ENCODE measurements at regions not wholly inside any gene's neighbourhood (a gene's known extent, or its start where the extent isn't known, plus 50 kb on each side); places are given as distances from the start of the nearest gene placed in this dataset.

DNA sequence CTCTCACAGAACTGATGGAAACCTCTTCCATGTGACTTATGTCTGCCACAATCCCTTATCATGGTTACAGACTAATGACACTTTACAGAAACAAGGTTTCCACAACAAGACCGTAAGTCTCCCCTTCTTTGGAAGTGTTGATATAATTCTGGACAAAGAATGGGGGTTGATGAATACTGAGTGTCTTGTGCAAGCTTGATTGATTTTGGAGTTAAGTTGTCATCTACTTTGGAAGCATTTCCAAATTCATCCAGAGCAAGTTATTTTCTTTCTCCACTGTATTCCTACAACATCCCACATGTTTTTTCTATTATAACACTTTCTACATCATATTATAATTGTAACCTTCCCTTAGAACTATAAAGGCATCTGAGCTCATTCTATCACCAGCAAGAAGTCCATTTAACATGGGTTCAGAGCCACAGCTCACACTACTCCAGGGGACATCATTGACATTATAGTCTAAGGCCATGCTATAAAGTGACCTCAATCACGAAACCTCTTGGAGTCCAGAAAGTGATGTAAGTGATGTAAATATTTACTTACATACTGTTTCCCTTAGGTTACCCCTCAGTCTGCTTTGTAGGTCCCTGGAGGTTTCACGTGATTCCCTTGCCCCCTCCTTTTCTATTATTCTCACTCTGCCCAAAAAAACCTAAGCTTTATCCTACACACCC is 125.7 kb upstream of the PBX1 start:
- POLR2A ChIA-PET (ENCODE audit: partially characterized antibody): no interaction called here
- no peak overlapping the region for H3K4me3 Mint-ChIP-seq
- no peak for DNase-seq

GRCh38 chr1:164433818-164434170 is 125.2 kb upstream of the PBX1 start:
- H3K36me3 ChIP-seq (ENCODE audit: insufficient read depth, low read length): no peaks in the 10 kb centered on the region
- no peak overlapping the region for H3K27ac Mint-ChIP-seq
- H3K27ac ChIP-seq (ENCODE audit: low read depth, low read length): no peak overlapping the region
- no peak overlapping the region for H3K4me3 ChIP-seq (ENCODE audit: low read length in 2 of 2)
- intact Hi-C loops (cut with micrococcal nuclease): no loop called here
- DNase-seq: no peak
- ChIA-PET CTCF (ENCODE audit: partially characterized antibody) (no interaction called here), POLR2A (ENCODE audit: partially characterized antibody) (no interaction called here)
- no peaks in the 10 kb centered on the region for H3K27me3 Mint-ChIP-seq
- H3K27me3 ChIP-seq (ENCODE audit: insufficient read depth, low read length): no peaks in the 10 kb centered on the region
- no peaks in the 10 kb centered on the region for H3K4me1 Mint-ChIP-seq
- H3K9me3 Mint-ChIP-seq: peaks cover 0 to 9% (median under 1%) of the 10 kb centered on the region in 8 donors
- H3K9me3 ChIP-seq (ENCODE audit: control insufficient read depth in 1 of 2, low read length in 2 of 2): no peaks in the 10 kb centered on the region
- no peaks in the 10 kb centered on the region for H3K4me1 ChIP-seq (ENCODE audit: insufficient read depth, low read length)
- no peak overlapping the region for H3K4me3 Mint-ChIP-seq
- H3K36me3 Mint-ChIP-seq: no peaks in the 10 kb centered on the region

More for the DNA sequence above, 125.7 kb upstream of the PBX1 start:
- Mint-ChIP-seq H3K4me1 (no peaks in the 10 kb centered on the region), H3K27me3 (no peaks in the 10 kb centered on the region), H3K9me3 (peaks cover 0 to 11% (median under 1%) of the 10 kb centered on the region in 8 donors), H3K27ac (no peak overlapping the region), H3K36me3 (no peaks in the 10 kb centered on the region)
- intact Hi-C loops (cut with micrococcal nuclease): no loop called here
- Histone ChIP-seq H3K27ac (ENCODE audit: low read depth, low read length) (no peak overlapping the region), H3K4me1 (ENCODE audit: insufficient read depth, low read length) (no peaks in the 10 kb centered on the region), H3K36me3 (ENCODE audit: insufficient read depth, low read length) (no peaks in the 10 kb centered on the region), H3K4me3 (ENCODE audit: low read length in 2 of 2) (no peak overlapping the region), H3K27me3 (ENCODE audit: insufficient read depth, low read length) (no peaks in the 10 kb centered on the region), H3K9me3 (ENCODE audit: control insufficient read depth in 1 of 2, low read length in 2 of 2) (no peaks in the 10 kb centered on the region)
- CTCF ChIA-PET (ENCODE audit: partially characterized antibody): no interaction called here

DNA sequence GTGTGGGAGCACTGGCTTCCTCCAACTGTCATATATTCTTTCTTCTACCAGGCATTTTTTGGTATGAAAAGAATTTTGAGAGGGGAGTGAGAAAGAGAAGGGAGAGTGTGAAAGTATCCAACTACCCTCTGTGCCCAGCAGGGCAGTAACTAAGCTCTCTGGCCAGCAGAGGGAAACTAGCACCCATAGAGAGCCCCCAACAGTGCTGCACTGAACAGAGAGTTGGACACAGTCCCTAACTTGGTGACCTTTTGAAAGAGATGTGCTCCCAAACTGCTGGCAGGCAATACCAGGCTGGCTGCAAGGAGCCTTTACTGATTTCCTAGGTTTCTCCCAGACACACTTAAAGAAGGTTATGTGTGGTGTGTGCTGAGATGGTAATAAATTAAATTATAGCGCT is 118.8 kb upstream of the PBX1 start:
- H3K36me3 ChIP-seq (ENCODE audit: insufficient read depth, low read length): no peaks in the 10 kb centered on the region
- intact Hi-C loops (cut with micrococcal nuclease): no loop called here
- Mint-ChIP-seq H3K36me3 (no peaks in the 10 kb centered on the region), H3K27ac (no peak overlapping the region), H3K27me3 (no peaks in the 10 kb centered on the region), H3K9me3 (peaks cover 0 to 5% (median 2%) of the 10 kb centered on the region in 8 donors), H3K4me1 (no peaks in the 10 kb centered on the region), H3K4me3 (no peak overlapping the region)
- H3K4me1 ChIP-seq (ENCODE audit: insufficient read depth, low read length): no peaks in the 10 kb centered on the region
- H3K4me3 ChIP-seq (ENCODE audit: low read length in 2 of 2): no peak overlapping the region
- H3K27me3 ChIP-seq (ENCODE audit: insufficient read depth, low read length): no peaks in the 10 kb centered on the region
- DNase-seq: no peak
- ChIA-PET CTCF (ENCODE audit: partially characterized antibody) (no interaction called here), POLR2A (ENCODE audit: partially characterized antibody) (no interaction called here)
- H3K27ac ChIP-seq (ENCODE audit: low read depth, low read length): no peak overlapping the region
- H3K9me3 ChIP-seq (ENCODE audit: control insufficient read depth in 1 of 2, low read length in 2 of 2): no peaks in the 10 kb centered on the region

DNA sequence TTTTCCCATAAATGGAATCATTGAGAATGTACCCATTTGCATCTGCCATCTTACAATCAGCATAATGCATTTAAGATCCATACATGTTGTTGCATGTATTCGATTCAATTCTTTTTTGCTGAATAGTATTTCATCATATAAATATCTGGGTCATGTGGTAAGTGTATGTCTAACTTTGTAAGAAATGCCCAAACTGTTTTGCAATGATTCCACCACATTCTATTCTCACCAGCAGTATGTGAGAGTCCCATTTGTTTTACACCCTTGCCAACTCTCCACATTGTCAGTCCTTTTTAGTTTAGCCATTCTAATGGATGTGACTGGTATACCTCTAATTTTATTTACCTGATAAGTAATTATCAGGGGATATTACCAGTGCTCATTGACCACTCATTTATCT is 115.8 kb upstream of the PBX1 start:
- no peak overlapping the region for H3K4me3 Mint-ChIP-seq
- H3K27ac ChIP-seq (ENCODE audit: low read depth, low read length): no peak overlapping the region
- no peaks in the 10 kb centered on the region for H3K27me3 Mint-ChIP-seq
- CTCF ChIA-PET (ENCODE audit: partially characterized antibody): no interaction called here
- no peaks in the 10 kb centered on the region for H3K36me3 Mint-ChIP-seq
- H3K36me3 ChIP-seq (ENCODE audit: insufficient read depth, low read length): no peaks in the 10 kb centered on the region
- peaks cover 0 to 8% (median 6%) of the 10 kb centered on the region in 8 donors for H3K9me3 Mint-ChIP-seq
- no peaks in the 10 kb centered on the region for H3K27me3 ChIP-seq (ENCODE audit: insufficient read depth, low read length)
- POLR2A ChIA-PET (ENCODE audit: partially characterized antibody): no interaction called here
- no peak overlapping the region for H3K27ac Mint-ChIP-seq
- no peaks in the 10 kb centered on the region for H3K4me1 Mint-ChIP-seq
- no peaks in the 10 kb centered on the region for H3K4me1 ChIP-seq (ENCODE audit: insufficient read depth, low read length)
- no peak overlapping the region for H3K4me3 ChIP-seq (ENCODE audit: low read length in 2 of 2)
- no peaks in the 10 kb centered on the region for H3K9me3 ChIP-seq (ENCODE audit: control insufficient read depth in 1 of 2, low read length in 2 of 2)
- no peak for DNase-seq
- intact Hi-C loops (cut with micrococcal nuclease): no loop called here

- ChIA-PET POLR2A (ENCODE audit: partially characterized antibody) (no interaction called here), CTCF (ENCODE audit: partially characterized antibody) (no interaction called here)
- Histone ChIP-seq H3K4me1 (ENCODE audit: insufficient read depth, low read length) (no peaks in the 10 kb centered on the region), H3K36me3 (ENCODE audit: insufficient read depth, low read length) (no peaks in the 10 kb centered on the region), H3K9me3 (ENCODE audit: control insufficient read depth in 1 of 2, low read length in 2 of 2) (no peaks in the 10 kb centered on the region), H3K27me3 (ENCODE audit: insufficient read depth, low read length) (no peaks in the 10 kb centered on the region), H3K4me3 (ENCODE audit: low read length in 2 of 2) (no peak overlapping the region), H3K27ac (ENCODE audit: low read depth, low read length) (no peak overlapping the region)
- Mint-ChIP-seq H3K4me3 (no peak overlapping the region), H3K36me3 (no peaks in the 10 kb centered on the region), H3K4me1 (no peaks in the 10 kb centered on the region), H3K27ac (no peak overlapping the region), H3K27me3 (no peaks in the 10 kb centered on the region), H3K9me3 (peaks cover under 1 to 8% (median 6%) of the 10 kb centered on the region in 8 donors)
- no peak for DNase-seq
- intact Hi-C loops (cut with micrococcal nuclease): no loop called here
Measured at GRCh38 chr1:164443836-164444235, 115.1 kb upstream of the PBX1 start.

DNA sequence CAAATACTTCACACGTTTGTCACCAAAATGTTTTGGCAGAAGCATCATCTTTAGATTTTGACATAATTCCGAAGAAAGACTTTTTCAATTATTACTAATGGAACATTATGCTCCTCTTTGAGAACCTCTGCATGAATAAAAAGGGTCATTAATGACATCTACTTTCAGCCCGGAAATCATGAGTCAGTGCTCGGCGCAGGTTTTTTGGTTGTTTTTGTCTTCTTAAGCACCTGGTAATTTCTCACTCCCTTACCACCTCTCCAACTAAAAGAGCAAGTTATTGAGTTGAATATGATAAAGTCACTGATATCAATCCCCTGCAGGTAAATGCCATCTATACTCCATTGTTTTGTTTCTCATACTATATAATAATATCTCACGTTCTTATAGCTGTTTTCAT is 113.0 kb upstream of the PBX1 start:
- H3K27me3 ChIP-seq (ENCODE audit: insufficient read depth, low read length): no peaks in the 10 kb centered on the region
- DNase-seq: no peak
- ChIA-PET CTCF (ENCODE audit: partially characterized antibody) (no interaction called here), POLR2A (ENCODE audit: partially characterized antibody) (no interaction called here)
- Mint-ChIP-seq H3K9me3 (peaks cover 0 to 8% (median 6%) of the 10 kb centered on the region in 8 donors), H3K27ac (no peak overlapping the region), H3K4me1 (no peaks in the 10 kb centered on the region), H3K36me3 (no peaks in the 10 kb centered on the region), H3K4me3 (no peak overlapping the region), H3K27me3 (no peaks in the 10 kb centered on the region)
- no peaks in the 10 kb centered on the region for H3K4me1 ChIP-seq (ENCODE audit: insufficient read depth, low read length)
- no peak overlapping the region for H3K4me3 ChIP-seq (ENCODE audit: low read length in 2 of 2)
- H3K27ac ChIP-seq (ENCODE audit: low read depth, low read length): no peak overlapping the region
- intact Hi-C loops (cut with micrococcal nuclease): no loop called here
- H3K9me3 ChIP-seq (ENCODE audit: control insufficient read depth in 1 of 2, low read length in 2 of 2): no peaks in the 10 kb centered on the region
- H3K36me3 ChIP-seq (ENCODE audit: insufficient read depth, low read length): no peaks in the 10 kb centered on the region

DNA sequence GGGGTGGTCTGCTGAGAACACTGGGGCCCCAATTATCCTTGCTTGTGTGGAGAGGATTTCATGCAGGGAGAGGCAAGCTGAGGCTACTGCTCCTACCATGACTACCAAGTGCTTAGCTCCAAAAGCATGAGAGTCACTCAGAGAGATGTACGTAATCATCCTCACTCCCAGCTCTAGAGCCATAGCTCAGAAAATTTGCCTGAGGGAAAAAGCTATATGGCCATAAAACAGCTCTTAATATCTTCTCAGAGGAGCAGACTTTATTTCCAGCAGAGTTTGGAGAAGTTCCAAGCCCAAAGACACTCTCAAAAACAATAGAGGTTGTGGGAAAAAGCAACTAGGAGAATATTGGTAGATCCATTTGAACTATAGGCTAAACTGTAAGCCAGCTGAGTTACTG is 106.4 kb upstream of the PBX1 start:
- H3K27ac Mint-ChIP-seq: no peak overlapping the region
- H3K27me3 Mint-ChIP-seq: peaks cover 0 to 1% of the 10 kb centered on the region in 2 donors
- H3K27me3 ChIP-seq (ENCODE audit: insufficient read depth, low read length): no peaks in the 10 kb centered on the region
- H3K9me3 ChIP-seq (ENCODE audit: control insufficient read depth in 1 of 2, low read length in 2 of 2): no peaks in the 10 kb centered on the region
- H3K4me1 Mint-ChIP-seq: no peaks in the 10 kb centered on the region
- ChIA-PET POLR2A (ENCODE audit: partially characterized antibody) (no interaction called here), CTCF (ENCODE audit: partially characterized antibody) (no interaction called here)
- H3K4me3 Mint-ChIP-seq: no peak overlapping the region
- H3K27ac ChIP-seq (ENCODE audit: low read depth, low read length): no peak overlapping the region
- no peaks in the 10 kb centered on the region for H3K4me1 ChIP-seq (ENCODE audit: insufficient read depth, low read length)
- no peaks in the 10 kb centered on the region for H3K36me3 ChIP-seq (ENCODE audit: insufficient read depth, low read length)
- no peak for DNase-seq
- no peaks in the 10 kb centered on the region for H3K36me3 Mint-ChIP-seq
- peaks cover 0 to 19% (median 11%) of the 10 kb centered on the region in 8 donors for H3K9me3 Mint-ChIP-seq
- intact Hi-C loops (cut with micrococcal nuclease): no loop called here
- no peak overlapping the region for H3K4me3 ChIP-seq (ENCODE audit: low read length in 2 of 2)

DNA sequence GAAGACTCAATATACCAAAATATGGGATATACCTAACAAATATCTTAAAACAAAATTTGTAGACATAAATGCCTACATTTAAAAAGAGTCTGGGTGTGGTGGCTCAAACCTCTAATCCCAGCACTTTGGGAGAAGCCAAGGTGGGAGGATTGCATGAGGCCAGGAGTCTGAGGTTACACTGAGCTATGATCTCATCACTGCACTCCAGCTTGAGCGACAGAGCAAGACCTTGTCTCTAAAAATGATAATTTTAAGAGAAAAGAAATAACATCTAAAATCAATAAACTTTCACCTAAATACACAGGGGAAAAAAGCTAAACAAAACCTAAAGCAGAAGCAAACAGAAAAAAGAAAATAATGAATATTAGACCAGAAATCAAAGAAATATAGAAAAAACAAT is 102.7 kb upstream of the PBX1 start:
- Histone ChIP-seq H3K4me1 (ENCODE audit: insufficient read depth, low read length) (no peaks in the 10 kb centered on the region), H3K36me3 (ENCODE audit: insufficient read depth, low read length) (no peaks in the 10 kb centered on the region), H3K27me3 (ENCODE audit: insufficient read depth, low read length) (no peaks in the 10 kb centered on the region), H3K9me3 (ENCODE audit: control insufficient read depth in 1 of 2, low read length in 2 of 2) (no peaks in the 10 kb centered on the region), H3K4me3 (ENCODE audit: low read length in 2 of 2) (no peak overlapping the region), H3K27ac (ENCODE audit: low read depth, low read length) (no peak overlapping the region)
- Mint-ChIP-seq H3K27ac (no peak overlapping the region), H3K4me1 (no peaks in the 10 kb centered on the region), H3K4me3 (no peak overlapping the region), H3K36me3 (no peaks in the 10 kb centered on the region), H3K27me3 (peaks cover 0 to 1% of the 10 kb centered on the region in 2 donors), H3K9me3 (peaks cover 0 to 18% (median 8%) of the 10 kb centered on the region in 8 donors)
- DNase-seq: no peak
- ChIA-PET CTCF (ENCODE audit: partially characterized antibody) (no interaction called here), POLR2A (ENCODE audit: partially characterized antibody) (no interaction called here)
- intact Hi-C loops (cut with micrococcal nuclease): no loop called here
